ENCODE measurements at regions not wholly inside any gene's neighbourhood (a gene's known extent, or its start where the extent isn't known, plus 50 kb on each side); places are given as distances from the start of the nearest gene placed in this dataset.
"Not testable (repeated sequence)": the region's sequence is repeated elsewhere in the genome, so short reads cannot be mapped to it uniquely, and the experiment has no call there.

DNA sequence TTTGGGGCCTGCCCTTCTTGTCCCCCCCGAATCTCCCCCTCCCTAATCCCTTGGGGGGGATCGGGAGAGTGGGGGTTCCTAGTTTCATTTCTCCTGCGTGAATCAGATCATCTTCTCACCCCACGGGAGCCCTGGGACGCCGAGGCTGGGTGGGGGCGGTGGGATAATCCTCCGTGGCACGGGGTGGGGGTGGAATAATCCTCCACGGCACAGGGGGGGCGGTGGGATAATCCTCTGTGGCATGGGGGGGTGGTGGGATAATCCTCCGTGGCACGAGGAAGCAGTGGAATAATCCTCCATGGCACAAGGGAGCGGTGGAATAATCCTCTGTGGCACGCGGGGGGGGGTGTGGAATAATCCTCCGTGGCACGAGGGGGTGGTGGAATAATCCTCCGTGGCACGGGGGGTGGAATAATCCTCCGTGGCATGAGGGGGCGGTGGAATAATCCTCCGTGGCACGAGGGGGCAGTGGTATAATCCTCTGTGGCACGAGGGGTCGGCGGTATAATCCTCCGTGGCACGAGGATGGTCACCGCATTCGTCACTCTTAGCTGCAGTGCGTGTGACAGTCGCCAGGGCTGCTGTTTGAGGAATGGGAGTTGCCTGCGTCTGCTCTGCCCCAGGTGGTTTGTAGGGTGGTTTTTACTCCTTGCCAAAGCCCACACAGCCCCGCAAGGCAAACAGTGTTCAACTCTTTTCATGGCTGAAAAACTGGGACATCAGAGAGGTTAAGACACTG lies 156.9 kb downstream of the LAT start:
- in situ Hi-C loops (cut with HindIII; ENCODE audit: low pct_ligation_motif_present, low pct_unique_long_range_greater_than_20kb, low sequenced_read_pairs): no loop called here
- DNase-seq: no peak

DNA sequence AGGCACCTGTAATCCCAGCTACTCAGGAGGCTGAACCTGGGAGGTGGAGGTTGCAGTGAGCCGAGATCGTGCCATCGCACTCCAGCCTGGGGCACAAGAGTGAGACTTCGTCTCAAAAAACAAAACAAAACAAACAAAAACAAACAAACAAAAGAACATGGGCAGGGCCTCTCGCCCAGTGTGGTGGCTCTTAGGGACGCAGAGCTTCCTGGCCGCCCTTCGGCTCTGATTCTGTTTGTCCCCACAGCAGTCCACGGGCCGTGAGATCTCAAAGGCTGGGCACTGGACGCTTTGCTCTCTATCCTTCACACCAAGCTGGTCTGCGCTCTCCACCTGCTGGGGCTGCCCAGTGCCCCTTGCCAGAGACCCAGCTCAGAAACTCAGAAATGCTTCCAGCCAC lies 156.3 kb downstream of the LAT start:
- DNase-seq; in situ Hi-C loops (cut with HindIII; ENCODE audit: low pct_ligation_motif_present, low pct_unique_long_range_greater_than_20kb, low sequenced_read_pairs): not testable (repeated sequence)

DNA sequence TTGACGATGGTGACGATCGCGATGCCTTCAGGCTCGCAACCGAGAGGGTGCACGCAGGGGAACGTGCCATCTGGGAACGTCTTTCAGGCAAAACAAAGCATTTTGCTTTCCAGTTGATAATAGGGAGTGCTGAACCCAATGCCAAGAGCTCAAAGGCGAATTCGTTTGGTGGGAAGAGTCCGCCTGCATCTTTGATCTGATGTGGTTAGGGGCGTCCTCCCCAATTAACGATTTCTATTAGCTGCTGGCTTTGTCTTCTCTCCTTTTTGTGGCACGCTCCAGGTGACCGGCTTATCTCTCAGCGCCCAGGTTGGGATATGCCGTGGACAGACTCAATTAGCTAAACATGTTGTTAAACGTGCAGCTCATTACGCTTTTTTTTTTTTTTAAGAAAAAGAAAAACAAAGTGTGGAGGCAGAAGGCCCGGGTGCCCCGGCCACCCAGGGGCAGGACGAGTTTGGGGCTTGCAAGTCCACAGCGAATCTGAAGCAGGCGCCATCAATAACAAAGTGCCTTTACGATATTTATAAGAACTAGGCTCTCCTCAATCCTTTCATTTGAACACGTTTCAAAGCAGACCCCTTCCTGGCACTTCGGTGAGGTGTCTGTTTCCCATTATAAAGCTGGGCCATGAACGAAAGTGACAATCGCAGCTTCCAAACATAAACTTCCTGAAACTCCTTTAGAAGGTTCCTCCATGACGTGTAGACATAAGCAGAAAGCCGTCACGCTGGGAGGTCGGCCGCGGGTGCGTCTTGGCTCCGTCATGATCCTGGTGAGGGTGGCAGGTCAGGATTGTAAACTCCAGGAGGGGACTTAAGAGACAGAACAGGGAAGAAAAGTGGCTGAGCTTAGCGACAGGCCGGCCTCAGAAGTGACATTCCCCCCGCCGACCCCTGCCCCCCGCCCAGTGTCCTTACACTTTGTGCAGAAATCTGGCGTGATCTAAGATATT lies 155.3 kb downstream of the LAT start:
- in situ Hi-C loops (cut with HindIII; ENCODE audit: low pct_ligation_motif_present, low pct_unique_long_range_greater_than_20kb, low sequenced_read_pairs); DNase-seq: not testable (repeated sequence)

DNA sequence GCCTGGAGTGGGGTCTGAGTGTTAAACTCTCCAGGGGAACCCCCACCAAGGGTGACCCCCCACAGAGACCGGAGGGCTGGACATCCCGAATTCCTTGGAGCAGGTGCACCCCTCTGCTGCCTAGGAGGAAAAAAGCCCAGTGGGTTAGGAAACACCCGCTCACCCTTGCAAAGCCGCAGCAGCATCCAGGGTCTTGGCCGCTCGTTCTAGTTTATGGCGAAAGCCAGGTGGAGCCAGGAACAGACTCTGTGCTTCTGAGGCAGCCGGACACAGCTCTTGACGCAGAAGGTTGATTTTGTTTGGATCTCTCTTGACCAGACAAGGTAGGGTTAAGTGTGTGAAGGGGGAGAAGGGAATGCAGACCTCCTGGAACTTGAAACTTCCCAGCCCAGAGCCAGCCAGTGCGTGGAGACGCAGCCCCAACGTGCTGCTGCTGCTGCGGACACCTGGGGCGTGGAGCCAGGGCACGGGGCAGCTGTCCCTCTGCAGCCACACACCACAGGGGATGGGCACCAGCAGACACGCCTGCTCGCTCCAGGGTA lies 154.5 kb downstream of the LAT start:
- DNase-seq: no peak
- in situ Hi-C loops (cut with HindIII; ENCODE audit: low pct_ligation_motif_present, low pct_unique_long_range_greater_than_20kb, low sequenced_read_pairs): no loop called here

DNA sequence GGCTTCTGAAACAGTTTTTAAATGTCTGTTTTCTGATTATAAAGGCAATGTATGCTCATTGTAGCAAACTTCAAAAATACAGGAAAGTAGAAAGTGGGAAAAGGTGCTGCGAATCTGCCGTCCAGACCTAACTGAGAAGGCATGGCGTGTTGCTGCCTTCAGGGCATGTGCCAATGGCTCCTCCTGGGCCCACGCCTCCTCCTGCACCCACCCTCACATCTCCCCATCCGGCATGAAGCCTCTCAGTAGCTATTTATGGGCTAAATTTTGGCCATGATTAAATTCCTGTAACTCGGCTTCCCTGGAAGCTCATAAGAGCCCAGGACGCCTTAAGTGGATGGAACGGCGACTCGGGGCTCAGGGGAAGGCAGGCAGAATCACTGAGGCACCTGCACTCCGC lies 153.8 kb downstream of the LAT start:
- in situ Hi-C loops (cut with HindIII; ENCODE audit: low pct_ligation_motif_present, low pct_unique_long_range_greater_than_20kb, low sequenced_read_pairs); DNase-seq: not testable (repeated sequence)

DNA sequence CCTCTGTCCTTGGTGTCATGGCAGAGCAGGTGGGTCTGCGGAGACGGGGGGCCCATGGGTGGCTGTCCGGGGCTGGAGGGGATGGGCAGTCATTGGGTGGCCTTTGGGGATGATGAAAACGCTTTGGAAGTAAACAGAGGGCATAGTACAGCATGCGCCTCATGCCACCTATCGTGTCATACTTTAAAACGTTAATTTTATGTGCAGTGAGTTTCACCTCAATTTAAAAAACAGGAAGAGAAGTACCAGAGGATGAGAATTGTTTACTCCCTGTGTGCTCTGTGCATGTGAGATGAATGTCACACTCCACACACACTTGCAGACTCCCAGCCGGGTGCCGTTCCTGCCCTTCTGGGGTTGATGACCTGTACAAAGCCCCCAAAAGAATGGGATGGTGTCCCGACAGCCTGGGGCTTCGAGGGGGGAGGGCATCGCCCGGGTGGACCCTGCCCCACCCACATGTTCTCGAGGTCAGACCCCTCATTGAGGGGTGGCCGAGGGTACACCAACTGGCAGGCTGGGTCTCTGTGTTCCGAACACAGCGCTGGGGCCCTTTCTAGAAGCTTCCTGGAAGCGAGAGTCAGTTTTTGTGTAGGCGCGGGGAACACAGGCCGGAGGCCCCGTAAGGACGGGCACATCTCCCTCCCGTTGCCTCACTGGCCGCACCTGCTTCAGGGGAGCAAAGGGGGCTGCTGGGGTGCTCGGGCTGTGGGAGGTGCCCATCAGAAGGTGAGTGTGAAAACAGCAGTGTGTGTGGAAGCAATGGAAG lies 153.2 kb downstream of the LAT start:
- DNase-seq; in situ Hi-C loops (cut with HindIII; ENCODE audit: low pct_ligation_motif_present, low pct_unique_long_range_greater_than_20kb, low sequenced_read_pairs): not testable (repeated sequence)

DNA sequence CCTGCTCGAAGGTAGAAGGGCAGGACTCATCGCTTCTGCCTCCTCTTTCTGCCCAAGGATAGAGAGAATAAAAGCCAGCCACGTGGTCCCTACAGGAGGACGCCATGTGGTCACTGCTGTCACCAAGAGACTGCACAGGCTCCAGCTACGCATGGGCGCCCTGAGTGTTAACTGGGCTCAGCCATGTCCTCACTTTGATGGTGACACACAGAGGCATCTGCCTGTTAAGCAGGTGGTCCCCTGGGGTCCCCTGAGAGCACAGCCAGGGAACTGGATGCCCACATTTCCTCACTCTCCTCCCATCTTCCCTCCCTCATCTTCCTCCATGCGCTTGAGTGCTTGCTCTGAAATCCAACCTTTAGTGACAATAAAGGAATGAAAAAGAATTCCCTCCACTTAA lies 152.6 kb downstream of the LAT start:
- DNase-seq; in situ Hi-C loops (cut with HindIII; ENCODE audit: low pct_ligation_motif_present, low pct_unique_long_range_greater_than_20kb, low sequenced_read_pairs): not testable (repeated sequence)

DNA sequence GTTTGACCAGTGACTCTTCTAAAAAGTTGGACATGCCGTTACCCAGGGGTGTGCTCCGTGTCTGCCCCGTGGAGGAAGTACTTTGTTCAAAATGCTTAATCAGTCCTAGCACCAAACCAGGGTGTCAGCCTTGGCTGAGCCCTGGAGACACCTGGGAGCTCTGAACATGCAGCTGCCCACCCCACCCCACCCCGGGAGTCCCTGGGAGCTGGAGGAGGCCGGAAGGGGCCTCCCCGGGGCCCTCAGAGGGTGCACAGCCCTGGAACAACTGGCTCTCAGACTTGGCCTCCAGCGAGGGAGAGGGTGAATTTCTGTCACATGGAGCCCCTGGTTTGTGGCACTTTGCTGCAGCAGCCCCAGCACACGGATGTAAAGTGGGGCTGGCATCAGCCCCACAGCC lies 152.1 kb downstream of the LAT start:
- DNase-seq; in situ Hi-C loops (cut with HindIII; ENCODE audit: low pct_ligation_motif_present, low pct_unique_long_range_greater_than_20kb, low sequenced_read_pairs): not testable (repeated sequence)

DNA sequence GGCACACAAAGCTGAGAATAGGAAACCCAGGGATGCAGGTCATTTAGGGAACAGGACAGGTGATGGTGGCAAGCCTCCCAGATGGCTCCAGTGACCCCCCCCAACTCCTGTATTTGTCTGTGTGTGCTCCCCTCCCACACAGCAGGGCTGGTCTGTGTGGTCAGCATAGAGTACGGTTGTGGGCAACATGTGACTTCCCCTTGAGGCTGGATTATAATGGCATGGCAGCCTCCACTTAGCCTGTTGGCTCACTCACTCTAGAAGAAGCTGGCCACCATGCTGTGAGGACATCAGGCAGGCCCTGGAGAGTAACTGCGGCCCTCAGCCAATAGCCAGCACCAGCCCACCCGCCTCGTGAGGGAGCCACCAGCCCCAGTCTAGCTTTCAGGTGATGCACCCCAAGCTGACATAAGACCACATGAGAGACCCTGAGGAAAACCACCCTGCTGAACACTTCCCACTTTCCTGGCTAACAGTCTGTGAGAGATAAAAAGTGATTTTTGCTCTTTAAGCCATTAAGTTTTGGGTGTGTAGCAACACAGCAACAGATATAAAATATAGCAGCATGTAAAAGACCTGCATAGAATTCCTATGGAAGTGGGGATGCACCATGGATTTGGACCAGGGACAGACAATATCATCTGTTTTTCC lies 151.3 kb downstream of the LAT start:
- in situ Hi-C loops (cut with HindIII; ENCODE audit: low pct_ligation_motif_present, low pct_unique_long_range_greater_than_20kb, low sequenced_read_pairs); DNase-seq: not testable (repeated sequence)

DNA sequence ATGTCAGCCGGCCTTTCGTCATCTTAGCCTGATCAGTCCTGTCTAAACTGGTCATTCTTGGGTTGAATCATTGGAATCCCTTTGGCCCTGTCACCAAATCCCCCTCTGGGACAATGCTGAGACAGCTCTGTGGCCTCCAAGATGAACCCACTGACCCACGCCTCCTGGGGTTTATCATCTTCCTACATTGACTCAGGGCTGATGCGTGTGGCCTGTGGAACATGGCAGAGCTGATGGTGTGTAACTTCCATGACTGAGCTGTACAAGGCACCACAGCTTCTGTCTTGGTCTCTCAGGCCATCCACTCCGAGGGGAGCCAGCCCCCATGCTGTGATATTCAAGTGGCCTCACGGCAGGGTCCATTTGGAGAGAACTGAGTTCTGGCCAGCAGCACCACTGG lies 150.2 kb downstream of the LAT start:
- DNase-seq; in situ Hi-C loops (cut with HindIII; ENCODE audit: low pct_ligation_motif_present, low pct_unique_long_range_greater_than_20kb, low sequenced_read_pairs): not testable (repeated sequence)

DNA sequence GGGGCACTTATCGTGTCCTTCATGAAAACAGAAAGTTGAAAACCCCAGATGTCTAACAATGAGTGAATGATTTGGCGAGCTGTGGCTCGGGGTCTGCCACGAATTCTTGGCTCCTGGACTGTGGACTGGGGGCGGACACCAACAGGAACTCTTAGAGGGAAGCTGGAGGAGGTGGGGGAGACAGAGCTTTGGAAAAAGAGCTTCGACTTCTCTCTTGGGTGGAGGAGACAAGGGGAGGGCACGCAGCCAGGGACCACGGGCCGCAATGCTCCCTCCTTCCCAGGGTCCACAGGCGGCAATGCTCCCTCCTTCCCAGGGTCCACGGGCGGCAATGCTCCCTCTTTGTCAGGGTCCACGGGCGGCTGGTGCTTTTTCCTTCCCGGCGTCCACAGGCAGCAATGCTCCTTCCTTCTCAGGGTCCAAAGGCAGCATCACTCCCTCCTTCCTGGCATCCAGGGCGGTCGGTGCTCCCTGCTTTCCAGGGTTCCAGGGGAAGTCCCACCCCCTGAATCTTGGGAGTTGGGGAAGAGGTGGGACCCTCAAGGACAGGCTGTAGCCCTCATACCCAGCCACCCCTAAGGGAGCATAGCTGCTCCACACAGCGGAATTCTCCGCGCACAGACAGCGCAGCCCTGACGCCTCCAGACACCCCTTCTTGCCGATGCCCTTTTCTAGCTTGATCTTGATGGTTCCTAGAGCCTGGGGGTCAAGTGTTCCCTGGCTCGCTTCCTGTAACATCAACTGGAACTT lies 149.0 kb downstream of the LAT start:
- in situ Hi-C loops (cut with HindIII; ENCODE audit: low pct_ligation_motif_present, low pct_unique_long_range_greater_than_20kb, low sequenced_read_pairs): not testable (repeated sequence)

DNA sequence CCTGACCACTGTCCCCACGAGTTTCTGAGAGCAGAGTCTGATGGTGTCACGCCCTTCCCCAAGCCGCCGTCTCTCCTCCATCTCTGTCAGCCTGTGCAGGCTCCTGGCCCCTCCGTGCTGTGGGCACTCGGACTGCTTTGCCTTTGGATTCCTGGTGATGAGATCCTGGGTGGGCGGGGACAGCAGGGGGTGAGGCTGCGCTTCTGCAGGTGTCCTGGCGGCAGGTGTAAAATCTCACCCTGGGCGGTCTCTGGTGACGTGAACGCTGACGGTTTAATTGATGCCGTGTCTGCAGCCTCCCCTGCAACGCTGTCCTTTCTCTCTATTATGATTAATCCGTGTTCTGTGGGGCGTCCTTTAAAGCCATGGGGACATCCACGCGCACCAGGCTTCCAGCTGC lies 148.0 kb downstream of the LAT start:
- DNase-seq; in situ Hi-C loops (cut with HindIII; ENCODE audit: low pct_ligation_motif_present, low pct_unique_long_range_greater_than_20kb, low sequenced_read_pairs): not testable (repeated sequence)

More for the DNA sequence above, 149.0 kb downstream of the LAT start:
- DNase-seq: not testable (repeated sequence)

DNA sequence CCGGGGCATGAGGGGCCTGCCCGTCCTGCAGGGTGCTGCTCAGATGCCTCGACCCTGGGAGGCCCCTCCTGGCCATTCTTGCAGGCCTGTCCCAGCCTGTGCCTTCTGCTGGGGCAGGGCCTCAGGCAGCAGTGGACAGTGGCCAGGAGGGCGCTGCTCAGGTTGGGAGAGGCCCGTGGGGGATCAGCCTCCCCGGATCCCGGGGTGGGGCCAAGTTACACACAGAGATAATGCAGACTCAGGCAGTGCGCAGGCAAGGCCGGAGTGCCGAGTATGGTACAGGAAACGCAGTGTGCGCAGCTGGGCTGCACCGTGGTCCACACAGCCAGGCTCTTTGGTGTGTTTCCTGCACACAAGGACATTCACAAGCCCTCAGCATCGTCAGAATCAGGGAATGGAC lies 147.6 kb downstream of the LAT start:
- not testable (repeated sequence) for DNase-seq

DNA sequence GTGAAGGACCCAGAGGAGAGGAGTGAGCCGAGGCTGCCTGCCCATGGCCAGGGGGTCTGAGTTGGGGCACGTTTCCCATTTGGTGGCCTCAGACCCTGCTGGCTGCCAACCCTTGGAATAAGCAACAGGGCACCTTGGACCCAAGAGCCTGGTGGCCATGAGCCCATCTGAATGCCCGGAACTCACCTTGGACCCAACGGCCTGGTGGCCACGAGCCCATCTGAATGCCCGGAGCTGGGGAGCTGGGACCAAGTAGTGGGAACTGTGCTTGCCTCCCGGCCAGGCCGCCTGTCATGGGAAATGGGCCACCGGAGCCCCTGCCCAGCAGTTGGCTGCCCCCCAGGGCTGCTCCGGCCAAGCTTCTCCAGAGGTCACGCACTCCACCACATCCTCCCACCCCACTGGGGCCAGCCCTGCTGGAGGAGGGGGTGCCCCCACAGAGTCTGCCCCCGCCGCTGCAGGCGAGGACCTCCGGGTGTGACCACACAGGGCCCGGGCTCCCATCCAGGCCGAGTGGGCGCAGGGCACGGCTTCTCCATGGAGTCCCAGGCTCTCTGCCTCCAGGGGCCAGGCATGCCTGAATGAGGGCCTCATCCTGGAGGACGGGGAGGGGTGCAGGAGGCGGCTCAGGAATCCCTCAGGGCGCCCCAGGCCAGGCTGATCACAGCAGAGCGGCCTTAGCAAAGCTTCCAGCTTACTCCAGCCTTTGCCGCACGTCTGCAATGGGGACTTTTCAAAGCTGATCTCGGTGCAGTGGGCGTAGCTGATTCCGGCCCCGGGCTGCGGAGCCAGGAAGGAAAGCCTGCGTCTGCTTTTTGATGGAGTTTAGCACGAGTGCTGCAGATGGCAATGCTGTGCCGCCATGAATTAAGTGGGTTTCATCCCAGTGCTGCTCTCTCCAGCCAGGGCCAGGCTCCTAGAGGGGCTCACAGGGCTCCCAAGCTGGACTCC lies 146.3 kb downstream of the LAT start:
- in situ Hi-C loops (cut with HindIII; ENCODE audit: low pct_ligation_motif_present, low pct_unique_long_range_greater_than_20kb, low sequenced_read_pairs); DNase-seq: not testable (repeated sequence)

More for the DNA sequence above, 147.6 kb downstream of the LAT start:
- in situ Hi-C loops (cut with HindIII; ENCODE audit: low pct_ligation_motif_present, low pct_unique_long_range_greater_than_20kb, low sequenced_read_pairs): not testable (repeated sequence)

DNA sequence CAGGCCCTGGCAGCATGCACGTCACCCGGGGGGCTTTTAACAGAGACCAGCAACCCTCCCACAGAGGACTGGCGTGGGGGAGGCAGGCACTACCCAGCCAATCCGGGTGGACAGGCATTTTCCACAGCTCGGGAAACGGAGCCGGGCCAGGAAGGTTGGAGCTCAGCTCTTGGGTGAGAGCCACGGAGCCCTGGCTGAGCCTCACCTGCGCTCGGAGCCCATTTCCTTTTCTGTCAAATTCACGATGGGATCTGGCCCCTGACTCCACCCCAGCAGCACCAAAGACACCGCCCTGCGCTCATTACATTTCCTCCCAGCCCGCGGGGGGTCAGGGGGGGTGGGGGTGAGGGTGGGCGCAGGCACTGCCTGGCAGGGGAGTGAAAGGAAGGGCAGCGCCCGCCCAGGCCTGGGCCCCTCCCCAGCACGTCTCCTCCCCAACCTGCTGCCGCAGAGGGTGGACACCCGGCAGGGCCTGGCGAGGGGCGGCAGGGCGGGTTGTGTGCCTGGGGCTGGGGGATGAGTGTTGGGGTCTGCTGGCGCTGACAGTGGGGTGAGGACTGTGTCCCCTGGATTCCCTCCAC lies 145.4 kb downstream of the LAT start:
- DNase-seq; in situ Hi-C loops (cut with HindIII; ENCODE audit: low pct_ligation_motif_present, low pct_unique_long_range_greater_than_20kb, low sequenced_read_pairs): not testable (repeated sequence)

DNA sequence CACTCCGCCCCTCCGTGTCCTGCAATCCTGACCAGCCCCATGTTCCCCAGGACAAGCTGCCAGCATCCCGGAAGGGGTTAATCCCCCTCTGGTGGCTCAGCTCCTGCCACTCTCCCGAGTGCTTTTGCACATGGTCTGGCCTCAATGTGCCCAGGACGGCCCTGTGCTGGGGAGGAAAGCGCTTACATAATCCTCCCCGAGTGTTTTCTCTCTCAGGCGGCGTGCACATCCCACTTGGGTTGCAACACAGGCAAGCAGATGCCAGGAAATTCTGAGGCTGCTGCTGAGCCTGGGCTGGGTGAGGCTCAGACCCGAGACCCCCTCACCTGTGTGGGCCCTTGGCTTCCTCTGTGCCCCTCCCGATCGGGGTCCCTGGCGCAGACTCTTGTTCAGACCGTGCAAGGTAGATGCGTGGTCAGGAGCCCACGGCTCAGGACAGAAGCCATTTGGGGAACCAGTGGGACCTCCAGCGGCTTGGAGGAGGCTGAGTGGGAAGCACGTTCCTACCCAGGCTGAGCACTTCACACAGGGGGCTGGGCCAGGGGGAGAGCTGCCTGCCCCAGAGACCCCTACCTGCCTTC lies 144.7 kb downstream of the LAT start:
- in situ Hi-C loops (cut with HindIII; ENCODE audit: low pct_ligation_motif_present, low pct_unique_long_range_greater_than_20kb, low sequenced_read_pairs); DNase-seq: not testable (repeated sequence)
